Keratinocyte (primary cell): ENCODE measurements at regions not wholly inside any gene's neighbourhood (a gene's known extent, or its start where the extent isn't known, plus 50 kb on each side); places are given as distances from the start of the nearest gene placed in this dataset.

Source experiments
- DNase-seq: peaks from one replicate; pipeline ENCODE4 v3.0.0-alpha.2; 2011; ENCODE audit warnings: low read depth, missing footprints, low spot score
- FAIRE-seq: peaks from 2 replicates; lab custom pipeline; 2011; peaks lifted over from hg19 to GRCh38; lab: Jason Lieb, UNC
- H2AFZ ChIP-seq: 2 replicates; pipeline ENCODE4 v1.6.0; 2012; ENCODE audit warnings: low read length, control low read depth, inconsistent platforms; ENCODE audit not compliant: control insufficient read depth
- H3K27ac ChIP-seq: 2 replicates; pipeline ENCODE4 v1.5.1; 2011; ENCODE audit warnings: low read length; ENCODE audit not compliant: control insufficient read depth, insufficient read depth
- H3K27me3 ChIP-seq: 3 replicates; pipeline ENCODE4 v1.6.0; 2011; ENCODE audit warnings: low read length; ENCODE audit not compliant: control insufficient read depth, insufficient read depth; ENCODE audit errors: extremely low read depth
- H3K36me3 ChIP-seq, 2 experiments: 2 replicates in 1 of 2; 3 replicates in 1 of 2; pipeline ENCODE4 v1.5.1; 2011; ENCODE audit warnings: low read length in 2 of 2, mild to moderate bottlenecking in 1 of 2; ENCODE audit not compliant: control insufficient read depth in 2 of 2, insufficient read depth in 2 of 2; ENCODE audit errors: extremely low read depth in 1 of 2
- H3K4me1 ChIP-seq: 3 replicates; pipeline ENCODE4 v1.5.1; 2011; ENCODE audit warnings: low read length; ENCODE audit not compliant: control insufficient read depth, insufficient read depth; ENCODE audit errors: extremely low read depth
- H3K4me2 ChIP-seq: 3 replicates; pipeline ENCODE4 v1.6.0; 2011; ENCODE audit warnings: low read depth, low read length; ENCODE audit not compliant: control insufficient read depth, insufficient read depth; ENCODE audit errors: extremely low read depth
- H3K4me3 ChIP-seq, 3 experiments: fragments of 200-600 bp in 1 of 3; sonication (generic) in 1 of 3; 2 replicates in 2 of 3; 3 replicates in 1 of 3; pipeline ENCODE4 v1.5.1; 2011 to 2016; ENCODE audit warnings: low read length in 3 of 3, mild to moderate bottlenecking in 3 of 3, control low read depth in 2 of 3, inconsistent platforms in 1 of 3, low read depth in 1 of 3, mixed read lengths in 1 of 3, mixed run types in 1 of 3, moderate library complexity in 1 of 3; ENCODE audit not compliant: control insufficient read depth in 2 of 3, insufficient read depth in 2 of 3; ENCODE audit errors: extremely low read depth in 1 of 3
- H3K79me2 ChIP-seq: 2 replicates; pipeline ENCODE4 v1.6.0; 2012; ENCODE audit warnings: low read length; ENCODE audit not compliant: control insufficient read depth, insufficient read depth
- H3K9ac ChIP-seq: 3 replicates; pipeline ENCODE4 v1.6.0; 2011; ENCODE audit warnings: low read length; ENCODE audit not compliant: control insufficient read depth, insufficient read depth; ENCODE audit errors: extremely low read depth
- H3K9me1 ChIP-seq: 3 replicates; pipeline ENCODE4 v1.6.0; 2011; ENCODE audit warnings: low read length; ENCODE audit not compliant: control insufficient read depth, insufficient read depth; ENCODE audit errors: extremely low read depth
- H3K9me3 ChIP-seq: 2 replicates; pipeline ENCODE4 v1.5.1; 2012; ENCODE audit warnings: low read depth, low read length; ENCODE audit not compliant: control insufficient read depth
- H4K20me1 ChIP-seq: 3 replicates; pipeline ENCODE4 v1.6.0; 2011; ENCODE audit warnings: low read length; ENCODE audit not compliant: control insufficient read depth, insufficient read depth; ENCODE audit errors: extremely low read depth
- CTCF ChIP-seq, 3 experiments: IDR thresholded peaks in 1 of 3; conservative IDR thresholded peaks in 1 of 3; optimal IDR thresholded peaks in 1 of 3; 2 replicates in 2 of 3; 3 replicates in 1 of 3; pipeline versions ENCODE3 to v1.5.1; 2011; ENCODE audit warnings: low read length in 3 of 3, mild to moderate bottlenecking in 3 of 3, moderate library complexity in 2 of 3, control low read depth in 1 of 3, inconsistent platforms in 1 of 3; ENCODE audit not compliant: insufficient read depth in 2 of 3; ENCODE audit errors: extremely low read depth in 1 of 3
- EZH2 ChIP-seq: IDR thresholded peaks from one replicate; pipeline ENCODE4 v1.6.1; 2012; ENCODE audit warnings: inconsistent platforms, mild to moderate bottlenecking, low read length, moderate library complexity
- dilution Hi-C: fragments of 300-500 bp; cut with MboI; formaldehyde crosslinking; loops from one replicate; pipeline ENCODE4 v1.7.0; 2020; ENCODE audit warnings: low sequenced_read_pairs; ENCODE audit not compliant: extremely low pct_ligation_motif_present

GRCh38 chr17:77854083-77854758, 104.3 kb upstream of the TNRC6C start:
- no peak overlapping the region for H3K4me3 ChIP-seq
- no peaks in the 10 kb centered on the region for H3K79me2 ChIP-seq
- no peak overlapping the region for H3K27ac ChIP-seq
- no peaks in the 10 kb centered on the region for H3K4me1 ChIP-seq
- no peak for DNase-seq
- dilution Hi-C loops, result no loop called here
- peaks cover 25% of the 10 kb centered on the region for H3K27me3 ChIP-seq
- H4K20me1 ChIP-seq, result no peaks in the 10 kb centered on the region
- H2AFZ ChIP-seq, result no peak overlapping the region
- H3K4me2 ChIP-seq, result no peak overlapping the region
- H3K9me3 ChIP-seq, result no peaks in the 10 kb centered on the region
- H3K9me1 ChIP-seq, result no peaks in the 10 kb centered on the region
- no peaks in the 10 kb centered on the region for H3K36me3 ChIP-seq
- no peak for TF ChIP-seq EZH2
- TF ChIP-seq CTCF (optimal IDR thresholded peaks at IDR 0.05 in 1 of 3, IDR thresholded peaks at IDR 0.05 in 1 of 3, conservative IDR thresholded peaks at IDR 0.05 in 1 of 3; ENCODE audit: extremely low read depth in 1 of 3, insufficient read depth in 2 of 3, low read length in 3 of 3), result no peak
- H3K9ac ChIP-seq, result no peak overlapping the region
- FAIRE-seq, result no peak

GRCh38 chr17:77854759-77855745, 103.5 kb upstream of the TNRC6C start:
- Histone ChIP-seq H3K4me2 (no peak overlapping the region), H3K27me3 (peaks cover 25% of the 10 kb centered on the region), H4K20me1 (no peaks in the 10 kb centered on the region), H3K36me3 (no peaks in the 10 kb centered on the region), H3K4me1 (no peaks in the 10 kb centered on the region), H3K4me3 (no peak overlapping the region), H3K9me1 (no peaks in the 10 kb centered on the region), H3K27ac (no peak overlapping the region), H3K9me3 (no peaks in the 10 kb centered on the region), H3K9ac (no peak overlapping the region), H3K79me2 (no peaks in the 10 kb centered on the region), H2AFZ (no peak overlapping the region)
- dilution Hi-C loops, result no loop called here
- FAIRE-seq (no peak), DNase-seq (no peak)
- no peak for TF ChIP-seq CTCF (optimal IDR thresholded peaks at IDR 0.05 in 1 of 3, IDR thresholded peaks at IDR 0.05 in 1 of 3, conservative IDR thresholded peaks at IDR 0.05 in 1 of 3; ENCODE audit: extremely low read depth in 1 of 3, insufficient read depth in 2 of 3, low read length in 3 of 3)
- no peak for TF ChIP-seq EZH2
